ENCODE measurements at regions not wholly inside any gene's neighbourhood (a gene's known extent, or its start where the extent isn't known, plus 50 kb on each side); places are given as distances from the start of the nearest gene placed in this dataset.

GRCh38 chr17:30708241-30709078, 116.0 kb downstream of the CRLF3 start (continued):
- TF ChIP-seq HNRNPL (IDR thresholded peaks at IDR 0.05; ENCODE audit: low read depth, low read length) (peak; percentile 68; the same call in 1 of the 2 replicates), NRF1 (conservative IDR thresholded peaks at IDR 0.05 in 1 of 2, IDR thresholded peaks at IDR 0.05 in 1 of 2) (peak; percentile 33 to 52; a peak in 2 of 4 replicates), NFIC (IDR thresholded peaks at IDR 0.05) (peak; percentile 49), SOX6 (IDR thresholded peaks at IDR 0.05) (0 out of 2 replicates have a peak, but pooled peaks have one; percentile 7), NEUROD1 (IDR thresholded peaks at IDR 0.05; ENCODE audit: borderline replicate concordance, low read depth, low read length, partially characterized antibody) (peak; percentile 98), SIN3B (IDR thresholded peaks at IDR 0.05; ENCODE audit: low read depth) (0 out of 2 replicates have a peak, but pooled peaks have one; percentile 19), POLR2G (IDR thresholded peaks at IDR 0.05; ENCODE audit: low read depth, low read length) (peak; percentile 72), ATF7 (IDR thresholded peaks at IDR 0.05) (peak; percentile 27; the same call in 1 of the 2 replicates), TFAP4 (CRISPR knock-in tag; IDR thresholded peaks at IDR 0.05; ENCODE audit: borderline replicate concordance) (peak; percentile 22; the same call in 1 of the 2 replicates), KDM4B (IDR thresholded peaks at IDR 0.05; ENCODE audit: borderline replicate concordance in 2 of 2, low read depth in 1 of 2) (peak in 1 of 2 experiments; percentile 51; a peak in 1 of 4 replicates), GABPA (tag; conservative IDR thresholded peaks at IDR 0.05; ENCODE audit: low read depth) (0 out of 2 replicates have a peak, but pooled peaks have one; percentile 12), NFRKB (IDR thresholded peaks at IDR 0.05; ENCODE audit: low read depth) (0 out of 2 replicates have a peak, but pooled peaks have one; percentile 21), ETV1 (tag; conservative IDR thresholded peaks at IDR 0.05; ENCODE audit: low read depth) (peak; percentile 33), CCNT2 (IDR thresholded peaks at IDR 0.05; ENCODE audit: borderline replicate concordance, extremely low read depth, insufficient read length, low read depth, low read length) (peak; percentile 60)
